HG03103 (cell line): ENCODE measurements at regions not wholly inside any gene's neighbourhood (a gene's known extent, or its start where the extent isn't known, plus 50 kb on each side); places are given as distances from the start of the nearest gene placed in this dataset.
"Not testable (repeated sequence)": the region's sequence is repeated elsewhere in the genome, so short reads cannot be mapped to it uniquely, and the experiment has no call there.

Experiments used
- ATAC-seq: cut with Tn5 transposase; IDR thresholded peaks from one replicate; pipeline ENCODE4 v1.9.1; 2021; ENCODE audit warnings: low read depth; ENCODE audit not compliant: unreplicated experiment

DNA sequence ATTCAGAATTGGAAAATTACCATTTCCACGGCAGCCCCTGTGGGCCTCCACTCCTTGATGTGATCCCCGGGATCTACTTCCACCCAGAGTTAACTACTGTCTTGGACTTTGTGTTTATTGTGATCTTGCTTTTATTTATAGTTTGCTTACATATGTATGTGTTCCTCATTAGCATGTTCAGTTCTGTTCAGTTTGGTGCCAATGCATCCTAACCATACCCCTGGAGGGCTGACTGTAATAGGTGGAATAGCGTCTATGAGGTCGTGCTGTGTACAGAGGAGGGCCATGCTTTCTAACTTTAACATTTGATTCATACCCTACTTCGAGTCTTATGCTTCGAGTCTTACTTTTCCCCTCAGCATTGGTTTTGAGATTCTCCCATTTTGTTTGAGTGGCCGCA is 104.3 kb upstream of the SLC24A3 start:
- ATAC-seq: no peak

DNA sequence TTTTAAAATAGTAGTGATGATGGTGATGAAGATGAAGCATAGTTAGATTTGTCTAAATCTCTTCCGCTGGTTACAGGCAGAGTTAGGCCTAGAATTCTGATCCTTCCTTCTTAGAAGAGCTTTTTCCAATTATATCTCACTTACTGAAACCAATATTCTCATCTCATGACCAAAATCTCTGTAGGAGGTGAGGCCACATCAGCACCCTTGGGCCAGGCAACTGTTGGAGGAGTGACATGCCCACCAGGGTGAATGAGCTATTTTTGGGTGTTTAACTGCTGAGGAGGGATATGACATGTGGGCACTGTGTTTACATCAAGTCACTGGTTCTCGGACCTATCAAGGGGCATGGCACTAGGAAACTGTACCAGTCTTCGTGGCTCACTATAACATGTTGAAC is 102.2 kb upstream of the SLC24A3 start:
- no peak for ATAC-seq

DNA sequence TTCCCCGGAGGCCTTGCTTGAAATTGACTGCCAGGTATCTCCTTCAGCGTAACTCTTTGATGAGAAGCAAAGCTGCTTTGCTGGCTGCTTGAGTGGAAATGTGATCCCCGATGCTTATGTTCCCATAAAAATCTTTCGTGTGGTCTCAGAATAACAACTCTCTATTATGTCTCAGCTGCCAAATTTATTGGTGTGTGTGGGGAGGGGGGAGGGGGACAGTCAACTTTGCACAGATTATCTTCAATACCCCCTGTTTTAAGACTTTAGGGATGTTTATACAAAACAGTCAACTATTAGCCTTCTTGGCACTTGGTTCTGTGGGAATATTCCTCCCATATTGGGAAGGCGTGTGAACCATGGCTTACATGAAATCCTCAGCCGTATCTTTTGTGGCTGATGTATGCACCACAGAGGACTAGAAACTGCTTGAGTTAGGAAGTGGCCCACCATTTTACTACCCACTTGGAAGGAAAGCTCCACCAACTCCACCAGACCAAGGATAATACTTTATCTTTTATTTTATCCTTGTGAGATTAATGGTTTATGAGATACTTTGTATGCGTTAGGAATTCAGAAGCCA is 101.5 kb upstream of the SLC24A3 start:
- no peak for ATAC-seq

DNA sequence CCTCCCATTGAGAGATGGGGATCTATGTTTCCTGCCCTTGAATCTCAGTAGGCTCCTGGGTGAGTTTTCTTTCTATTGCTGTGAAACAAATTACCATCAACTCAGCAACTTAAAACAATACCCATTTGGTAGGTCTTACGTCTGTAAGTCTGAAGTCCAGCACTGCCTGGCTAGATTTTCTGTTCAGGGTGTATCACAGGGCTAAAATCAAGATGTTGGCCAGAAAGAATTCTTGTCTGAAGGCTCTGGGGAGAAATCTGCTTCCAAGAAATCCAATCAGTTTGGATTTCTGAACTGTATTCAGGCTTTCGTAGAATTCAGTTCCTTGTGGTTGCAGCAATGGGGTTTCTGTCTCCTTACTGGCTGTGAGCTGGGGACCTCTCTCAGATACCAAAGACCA is 99.6 kb upstream of the SLC24A3 start:
- no peak for ATAC-seq

DNA sequence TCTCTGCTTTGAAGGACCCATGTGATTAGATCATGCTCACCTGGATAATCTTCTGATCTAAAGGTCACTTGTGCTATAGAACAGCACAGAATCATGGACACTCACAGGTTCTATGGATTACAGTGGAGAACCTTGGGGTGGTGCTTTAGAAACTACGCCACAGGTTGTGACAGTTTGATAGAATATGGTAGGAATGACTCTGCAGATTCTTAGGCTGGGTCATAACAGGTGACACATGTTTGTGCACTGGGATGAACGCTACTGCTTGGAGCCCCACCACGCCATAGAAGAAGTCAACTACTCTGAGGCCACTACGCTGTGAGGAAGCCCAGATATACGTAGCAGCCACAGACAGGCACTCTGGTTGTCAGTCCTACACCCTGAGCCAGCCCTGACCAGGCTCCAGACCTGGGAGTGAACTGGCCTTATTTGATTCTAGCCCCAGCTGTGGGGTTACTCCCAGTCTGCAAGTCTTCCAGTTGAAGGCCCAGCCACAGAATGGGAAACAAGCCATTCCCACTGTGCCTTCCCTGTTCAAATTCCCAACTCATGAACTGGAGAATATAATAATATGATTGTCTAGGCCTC is 99.0 kb upstream of the SLC24A3 start:
- ATAC-seq: no peak

DNA sequence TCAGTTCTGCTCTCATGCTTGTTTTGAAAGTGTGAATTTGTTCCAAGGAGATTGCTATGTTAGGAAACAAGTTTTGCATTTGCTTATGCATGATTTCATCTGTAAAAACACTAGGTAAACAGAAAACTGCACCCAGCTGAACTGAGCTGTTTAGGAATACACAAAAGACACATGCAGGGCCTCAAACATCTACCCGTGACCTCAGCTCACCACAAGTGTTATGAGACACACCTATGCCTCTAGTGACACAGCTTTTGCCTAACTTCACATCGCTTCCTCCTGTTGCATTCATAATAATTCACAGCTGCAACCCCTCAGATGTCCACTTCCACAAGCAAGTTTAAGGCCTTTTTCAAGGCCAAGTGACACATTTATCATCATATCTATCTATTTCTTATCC is 98.0 kb upstream of the SLC24A3 start:
- ATAC-seq: no peak

DNA sequence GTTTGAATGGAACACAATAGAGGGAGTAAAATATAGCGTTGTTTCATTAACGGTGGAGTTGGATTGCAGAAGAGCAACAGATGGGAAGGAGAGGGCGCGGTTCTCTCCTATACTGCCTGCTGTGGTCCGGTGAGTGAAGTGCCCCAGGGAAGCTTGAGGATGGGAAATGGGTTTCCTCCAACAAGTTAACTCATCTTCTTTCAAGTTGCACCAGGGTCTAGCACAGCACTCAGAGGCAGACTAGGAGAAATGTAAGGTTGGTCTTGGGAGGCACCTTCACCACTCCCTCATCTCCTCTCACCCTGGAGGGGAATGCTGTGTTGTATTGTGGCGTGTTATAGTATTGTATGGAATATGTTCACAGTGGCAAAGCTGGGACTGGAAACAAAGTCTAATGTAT is 96.9 kb upstream of the SLC24A3 start:
- no peak for ATAC-seq

DNA sequence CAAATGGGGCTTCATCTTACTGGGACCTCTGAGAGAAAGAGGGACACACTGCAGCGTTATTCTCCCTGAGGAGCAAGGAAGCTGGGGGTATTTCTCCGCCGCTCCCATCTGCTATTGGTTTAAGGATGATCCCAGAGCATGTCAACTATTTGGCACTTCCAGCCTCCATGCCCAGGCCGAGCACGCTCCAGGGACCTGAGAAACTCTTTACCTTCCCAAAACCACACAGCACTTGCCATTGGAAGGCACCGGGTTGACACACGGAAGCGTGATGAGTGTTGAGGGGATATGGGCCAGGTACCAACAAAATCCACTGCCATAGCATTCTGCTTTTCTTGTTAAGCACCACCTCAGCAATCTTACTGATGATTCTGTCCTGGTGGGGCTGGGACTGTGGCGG is 92.4 kb upstream of the SLC24A3 start:
- ATAC-seq: no peak

DNA sequence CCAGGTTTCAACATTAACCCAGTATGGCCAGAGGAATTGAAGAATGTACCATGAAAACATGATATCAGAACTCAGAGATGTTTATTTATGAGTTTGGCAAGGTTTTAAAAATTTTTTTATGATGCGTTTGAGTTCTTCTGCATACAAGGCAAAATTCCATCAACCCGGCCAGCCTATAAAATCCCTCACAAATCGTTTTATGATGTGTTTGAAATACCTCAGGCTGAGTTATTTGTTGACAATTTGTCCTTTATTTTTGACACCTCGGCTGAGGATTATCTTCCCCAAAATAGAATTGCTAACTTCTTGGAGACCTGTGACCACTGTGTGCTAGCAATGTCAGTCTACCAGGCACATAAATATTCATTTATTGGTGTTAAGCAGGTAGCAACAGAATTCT is 91.9 kb upstream of the SLC24A3 start:
- no peak for ATAC-seq

DNA sequence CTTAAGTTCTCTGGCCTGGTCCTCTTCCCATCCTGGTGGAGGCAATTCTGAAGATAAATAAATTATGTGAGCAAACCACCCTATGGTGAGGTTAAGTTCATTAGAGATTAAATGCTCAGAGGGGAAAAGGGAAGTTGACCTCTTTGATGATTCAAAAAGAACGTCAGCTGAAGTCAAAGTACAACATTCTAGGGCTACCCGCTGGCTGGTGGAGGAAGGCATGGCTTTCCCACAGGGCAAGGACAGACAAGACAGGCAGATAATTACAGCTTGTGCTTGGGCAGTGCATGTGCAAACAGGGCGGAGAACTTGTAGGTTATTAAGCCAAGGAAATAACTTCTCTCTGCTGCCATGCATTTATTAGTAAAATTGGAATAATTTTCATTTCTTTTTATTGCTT is 91.0 kb upstream of the SLC24A3 start:
- no peak for ATAC-seq

DNA sequence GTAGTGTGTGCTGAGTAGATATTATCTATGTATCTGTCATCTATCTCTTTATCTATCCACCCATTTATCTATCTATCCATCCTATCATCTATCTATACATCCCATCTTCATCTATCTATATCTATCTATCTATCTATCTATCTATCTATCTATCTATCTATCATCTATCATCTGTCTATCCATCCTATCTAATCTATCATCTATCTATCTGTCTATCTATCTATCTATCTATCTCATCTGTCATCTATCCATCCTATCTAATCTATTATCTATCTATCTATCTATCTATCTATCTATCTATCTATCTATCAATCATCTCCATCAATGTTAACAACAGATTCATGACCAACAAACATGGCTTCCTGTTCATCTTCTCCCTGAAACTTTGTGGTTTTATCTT is 90.5 kb upstream of the SLC24A3 start:
- no peak for ATAC-seq

DNA sequence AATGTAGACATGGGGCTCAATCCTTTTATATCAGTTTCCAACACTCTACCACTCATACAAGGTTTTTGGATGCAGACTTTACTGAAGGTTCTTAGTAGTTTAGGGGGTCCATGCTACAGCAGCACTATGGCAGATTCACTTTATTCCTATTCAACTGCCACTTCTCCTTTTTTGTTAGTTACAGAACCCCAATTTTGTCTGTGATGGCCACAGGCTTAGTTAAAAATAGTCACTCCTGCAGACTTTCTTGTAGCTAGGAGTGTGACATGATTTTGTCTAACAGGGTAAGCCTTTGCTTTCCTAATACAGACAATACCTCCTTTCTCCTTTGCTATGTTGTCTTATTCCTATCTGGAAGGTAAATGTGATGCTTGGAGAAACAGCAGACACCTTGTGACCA is 90.0 kb upstream of the SLC24A3 start:
- no peak for ATAC-seq

DNA sequence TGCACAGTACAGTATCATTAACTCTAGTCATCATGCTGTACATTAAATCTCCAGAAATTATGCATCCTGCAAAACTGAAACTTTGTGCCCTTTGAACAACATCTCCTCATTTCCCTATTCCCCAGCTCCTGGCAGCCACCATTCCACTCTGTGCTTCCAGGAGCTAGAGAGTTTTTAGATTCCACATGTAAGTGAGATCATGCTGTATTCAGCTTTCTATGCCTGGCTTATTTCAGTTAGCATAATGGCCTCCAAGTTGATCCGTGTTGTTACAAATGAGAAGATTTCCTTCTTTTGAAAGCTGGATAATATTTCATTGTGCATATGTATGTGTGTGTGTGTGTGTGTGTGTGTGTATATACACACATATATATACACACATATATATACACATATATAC is 86.9 kb upstream of the SLC24A3 start:
- no peak for ATAC-seq

DNA sequence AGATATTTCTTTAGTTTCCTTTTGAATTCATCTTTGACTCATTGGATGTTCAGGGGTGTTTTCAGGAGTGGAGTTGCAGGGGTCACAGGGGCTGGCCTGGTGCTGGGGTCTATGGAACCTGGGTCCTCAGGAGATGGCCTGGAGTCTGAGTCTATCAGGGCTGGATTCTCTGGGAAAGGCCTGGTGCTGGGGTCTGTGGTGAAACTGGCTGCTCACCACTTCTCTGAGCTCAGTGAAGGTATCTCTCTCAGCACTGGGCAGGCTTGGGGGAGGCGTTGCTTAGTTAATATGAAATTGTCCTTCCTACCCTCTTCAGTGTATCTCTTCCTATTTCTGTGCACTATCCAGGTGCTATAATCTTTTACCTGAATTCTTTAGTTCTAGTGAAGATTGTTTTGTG is 83.1 kb upstream of the SLC24A3 start:
- no peak for ATAC-seq

DNA sequence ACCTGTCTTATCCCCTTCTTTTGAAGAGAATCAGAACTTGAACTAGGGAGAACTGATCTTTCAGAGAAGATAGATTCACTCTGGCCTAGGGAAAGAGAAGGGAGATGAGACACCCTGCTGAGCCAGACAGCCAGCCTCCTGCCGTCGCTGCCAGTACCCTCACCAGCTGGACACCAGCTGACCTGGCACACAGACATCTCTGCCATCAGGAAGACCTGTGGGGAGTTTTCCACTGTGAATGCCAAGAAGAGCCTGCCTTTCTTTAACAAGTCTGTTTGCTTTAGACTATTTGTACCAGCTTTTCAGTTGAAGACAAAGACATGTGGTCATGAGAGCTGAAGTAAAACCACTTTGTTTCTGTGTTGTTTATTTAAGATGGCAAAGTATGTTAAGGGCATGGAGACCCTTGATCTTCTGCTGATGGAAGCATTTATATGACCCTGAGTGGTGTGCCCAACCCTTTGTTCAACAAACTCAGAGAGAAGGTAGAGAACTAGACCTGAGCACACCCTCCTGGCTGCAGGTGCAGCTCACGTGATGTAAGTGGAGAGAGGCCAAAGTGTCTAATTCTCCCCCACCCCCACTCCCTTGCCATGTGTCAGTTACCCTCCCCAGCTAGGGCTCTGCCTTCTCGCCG is 82.3 kb upstream of the SLC24A3 start:
- ATAC-seq: no peak

DNA sequence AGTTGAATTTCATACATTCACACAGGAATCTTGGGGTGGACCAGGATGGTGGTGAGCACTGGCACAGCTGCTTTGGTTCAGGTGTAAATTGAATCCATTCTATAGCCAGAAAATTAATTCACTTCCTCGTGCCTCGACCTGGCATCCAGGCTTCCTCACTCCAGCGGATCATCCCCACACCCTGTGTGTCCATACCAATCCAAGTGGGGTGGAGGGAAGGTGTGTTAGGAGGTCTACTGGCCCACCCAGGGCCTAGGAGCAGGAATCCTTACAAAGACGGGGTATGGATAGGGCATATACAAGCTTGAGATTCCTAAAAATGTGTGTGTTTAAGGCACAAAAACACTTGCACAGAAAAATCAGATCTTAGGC is 81.8 kb upstream of the SLC24A3 start:
- ATAC-seq: no peak

DNA sequence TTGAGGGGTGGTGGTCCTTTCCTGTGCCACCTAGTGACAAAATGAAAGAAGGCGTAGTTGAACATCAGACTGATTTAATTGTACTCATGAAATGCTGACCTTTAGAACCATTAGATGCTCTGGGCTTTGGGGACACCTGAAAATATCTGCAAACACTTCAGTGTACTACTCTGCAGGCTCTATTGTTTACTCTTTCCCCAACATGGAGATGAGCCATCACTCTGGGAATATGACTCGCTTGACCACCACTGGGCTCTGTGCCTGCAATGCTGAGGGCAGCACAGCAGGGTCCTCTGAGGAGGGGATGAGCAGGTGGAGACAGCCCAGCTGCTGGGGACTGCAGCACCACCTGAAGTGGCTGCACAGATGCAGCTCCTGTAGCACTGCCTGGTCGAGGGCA is 74.8 kb upstream of the SLC24A3 start:
- no peak for ATAC-seq

DNA sequence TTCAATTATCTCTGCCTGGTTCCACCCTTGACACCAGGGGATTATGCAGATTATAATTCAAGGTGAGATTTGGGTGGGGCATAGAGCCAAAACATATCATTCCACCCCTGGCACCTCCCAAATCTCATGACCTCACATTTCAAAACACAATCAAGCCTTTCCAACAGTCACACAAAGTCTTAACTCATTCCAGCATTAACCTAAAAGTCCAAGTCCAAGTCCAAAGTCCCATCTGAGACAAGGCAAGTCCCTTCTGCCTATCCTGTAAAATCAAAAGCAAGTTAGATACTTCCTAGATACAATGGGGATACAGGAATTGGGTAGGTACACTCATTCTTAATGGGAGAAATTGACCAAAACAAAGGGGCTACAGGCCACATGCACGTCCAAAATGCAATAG is 73.7 kb upstream of the SLC24A3 start:
- no peak for ATAC-seq

DNA sequence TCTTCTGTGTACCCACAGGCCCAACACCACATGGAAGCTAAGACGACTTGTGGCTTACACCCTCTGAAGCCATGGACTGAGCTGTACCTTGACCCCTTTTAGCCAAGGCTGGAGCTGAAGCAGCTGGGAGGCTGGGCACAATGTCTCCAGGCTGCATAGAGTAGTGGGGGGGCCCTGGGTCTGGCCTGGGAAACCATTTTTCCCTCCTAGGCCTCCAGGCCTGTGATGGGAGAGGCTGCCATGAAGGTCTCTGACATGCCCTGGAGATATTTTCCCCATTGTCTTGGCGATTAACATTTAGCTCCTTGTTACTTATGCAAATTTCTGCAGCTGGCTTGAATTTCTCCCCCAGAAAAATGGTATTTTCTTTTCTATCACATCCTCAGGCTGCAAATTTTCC is 72.9 kb upstream of the SLC24A3 start:
- not testable (repeated sequence) for ATAC-seq

DNA sequence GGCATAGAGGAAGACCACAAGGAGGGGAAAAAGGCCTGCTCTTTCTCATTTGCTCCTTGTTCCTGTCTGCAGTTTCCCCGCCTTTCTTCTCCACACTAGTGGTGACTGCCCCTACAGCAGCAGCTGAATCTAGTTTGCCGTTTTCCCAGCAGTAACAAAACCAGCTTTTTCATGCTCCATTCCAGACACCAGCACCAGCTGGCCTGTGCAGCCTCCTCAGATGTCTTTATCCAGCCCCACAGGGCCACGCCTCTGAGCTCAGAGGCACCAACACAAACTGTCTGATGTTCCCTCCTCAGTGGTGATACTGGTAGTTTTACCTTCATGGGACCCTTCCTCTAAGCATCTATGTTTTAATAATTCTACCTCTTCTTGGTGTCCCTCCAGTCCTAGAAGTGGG is 70.4 kb upstream of the SLC24A3 start:
- no peak for ATAC-seq

DNA sequence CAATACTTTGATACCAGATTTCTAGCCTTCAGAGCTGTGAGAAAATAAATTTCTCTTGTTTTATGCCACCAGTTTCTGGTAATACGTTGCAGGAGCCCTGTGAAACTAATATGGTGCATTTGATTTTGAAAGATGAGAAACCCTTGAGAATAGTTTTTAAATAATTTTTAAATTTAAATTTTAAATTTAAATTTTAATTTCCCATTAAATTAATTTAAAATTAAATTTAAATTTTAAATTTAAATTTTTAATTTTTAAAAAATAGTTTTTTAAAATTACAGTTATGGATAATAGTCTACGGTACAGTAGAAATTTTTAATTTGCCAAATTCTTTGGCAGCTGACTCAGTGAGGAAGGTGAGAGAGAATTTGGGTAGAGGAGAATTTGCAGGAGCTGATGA is 68.6 kb upstream of the SLC24A3 start:
- no peak for ATAC-seq

DNA sequence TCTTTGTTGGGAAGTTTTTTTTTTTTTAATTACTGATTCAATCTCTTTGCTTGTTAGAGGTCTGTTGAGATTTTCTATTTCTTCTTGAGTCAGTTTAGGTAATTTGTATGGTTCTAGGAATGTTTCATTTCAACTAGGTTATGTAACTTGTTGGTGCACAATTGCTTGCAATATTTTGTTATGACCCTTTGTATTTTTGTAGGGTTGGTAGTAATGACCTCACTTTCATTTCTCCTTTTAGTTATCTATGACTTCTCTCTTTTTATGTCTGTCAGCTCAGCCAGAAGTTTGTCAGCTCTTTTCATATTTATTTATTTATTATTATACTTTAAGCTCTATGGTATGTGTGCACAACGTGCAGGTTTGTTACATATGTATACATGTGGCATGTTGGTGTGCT is 51.1 kb upstream of the SLC24A3 start:
- ATAC-seq: no peak
